Cardiac muscle cell (in vitro differentiated cells and primary cell): ENCODE measurements at regions not wholly inside any gene's neighbourhood (a gene's known extent, or its start where the extent isn't known, plus 50 kb on each side); places are given as distances from the start of the nearest gene placed in this dataset.
"Not testable (repeated sequence)": the region's sequence is repeated elsewhere in the genome, so short reads cannot be mapped to it uniquely, and the experiment has no call there.

Source experiments
- DNase-seq, 2 donors: peaks; one replicate each; pipeline versions ENCODE4 v3.0.0 to v3.0.0-alpha.2; 2010 to 2017; ENCODE audit warnings: low read depth in 1 of 2, low spot score in 1 of 2
- H3K27ac ChIP-seq: fragments of 200-600 bp; sonication (generic); 2 replicates; pipeline ENCODE4 v1.5.1; 2016
- H3K27me3 ChIP-seq: fragments of 200-600 bp; sonication (generic); 2 replicates; pipeline ENCODE4 v1.6.0; 2016; ENCODE audit warnings: control low read depth
- H3K36me3 ChIP-seq: fragments of 200-600 bp; sonication (generic); 2 replicates; pipeline ENCODE4 v1.5.1; 2016; ENCODE audit warnings: control low read depth
- H3K4me1 ChIP-seq: fragments of 200-600 bp; sonication (generic); 2 replicates; pipeline ENCODE4 v1.8.1; 2017; ENCODE audit warnings: low read depth, mild to moderate bottlenecking, mixed run types
- H3K4me3 ChIP-seq: fragments of 200-600 bp; sonication (generic); 2 replicates; pipeline ENCODE4 v1.5.1; 2016; ENCODE audit warnings: mild to moderate bottlenecking
- H3K9me3 ChIP-seq: fragments of 200-600 bp; sonication (generic); 2 replicates; pipeline ENCODE4 v1.5.1; 2017; ENCODE audit warnings: low read depth, mild to moderate bottlenecking, control low read depth
- CTCF ChIP-seq: IDR thresholded peaks from 2 replicates; pipeline ENCODE4 v1.5.1; 2012; ENCODE audit warnings: low read depth, mild to moderate bottlenecking, low read length

GRCh38 chr9:101840694-101841188, 102.3 kb upstream of the GRIN3A start:
- no peak for DNase-seq
- H3K27ac ChIP-seq: no peak overlapping the region
- H3K27me3 ChIP-seq: no peaks in the 10 kb centered on the region
- no peaks in the 10 kb centered on the region for H3K9me3 ChIP-seq
- no peaks in the 10 kb centered on the region for H3K36me3 ChIP-seq
- no peaks in the 10 kb centered on the region for H3K4me1 ChIP-seq
- TF ChIP-seq CTCF: no peak
- no peak overlapping the region for H3K4me3 ChIP-seq

- not testable (repeated sequence) for H3K4me1 ChIP-seq, H3K27me3 ChIP-seq, H3K27ac ChIP-seq, DNase-seq, H3K4me3 ChIP-seq, H3K36me3 ChIP-seq, H3K9me3 ChIP-seq
These were observed 100.5 kb upstream of the GRIN3A start for GRCh38 chr9:101838988-101839387.

GRCh38 chr9:101836021-101836420, 97.6 kb upstream of the GRIN3A start:
- DNase-seq: no peak
- Histone ChIP-seq H3K27me3 (no peaks in the 10 kb centered on the region), H3K9me3 (no peaks in the 10 kb centered on the region), H3K4me1 (no peaks in the 10 kb centered on the region), H3K27ac (no peak overlapping the region), H3K4me3 (no peak overlapping the region), H3K36me3 (no peaks in the 10 kb centered on the region)
- TF ChIP-seq CTCF: no peak

- TF ChIP-seq CTCF: no peak
- Histone ChIP-seq H3K4me1 (no peaks in the 10 kb centered on the region), H3K27ac (no peak overlapping the region), H3K36me3 (no peaks in the 10 kb centered on the region), H3K27me3 (no peaks in the 10 kb centered on the region), H3K9me3 (no peaks in the 10 kb centered on the region), H3K4me3 (no peak overlapping the region)
- DNase-seq: no peak
These were observed 94.0 kb upstream of the GRIN3A start for GRCh38 chr9:101832486-101832885.

GRCh38 chr9:101821450-101821849, 83.0 kb upstream of the GRIN3A start:
- not testable (repeated sequence) for DNase-seq, H3K4me3 ChIP-seq, H3K9me3 ChIP-seq, H3K4me1 ChIP-seq, H3K36me3 ChIP-seq, H3K27me3 ChIP-seq, H3K27ac ChIP-seq

- not testable (repeated sequence) for H3K36me3 ChIP-seq, H3K27me3 ChIP-seq, DNase-seq, H3K4me3 ChIP-seq, H3K4me1 ChIP-seq, H3K27ac ChIP-seq, H3K9me3 ChIP-seq
These were observed 82.5 kb upstream of the GRIN3A start for GRCh38 chr9:101820983-101821382.

GRCh38 chr9:101814064-101814463, 75.6 kb upstream of the GRIN3A start:
- no peak for TF ChIP-seq CTCF
- no peaks in the 10 kb centered on the region for H3K27me3 ChIP-seq
- no peaks in the 10 kb centered on the region for H3K36me3 ChIP-seq
- no peak for DNase-seq
- H3K9me3 ChIP-seq: no peaks in the 10 kb centered on the region
- H3K27ac ChIP-seq: no peak overlapping the region
- no peaks in the 10 kb centered on the region for H3K4me1 ChIP-seq
- no peak overlapping the region for H3K4me3 ChIP-seq

GRCh38 chr9:101807879-101808278, 69.4 kb upstream of the GRIN3A start:
- not testable (repeated sequence) for H3K27ac ChIP-seq, H3K4me1 ChIP-seq, H3K9me3 ChIP-seq, DNase-seq, H3K36me3 ChIP-seq, H3K27me3 ChIP-seq, H3K4me3 ChIP-seq
